ENCODE measurements at regions not wholly inside any gene's neighbourhood (a gene's known extent, or its start where the extent isn't known, plus 50 kb on each side); places are given as distances from the start of the nearest gene placed in this dataset.

GRCh38 chr2:220441404-220441803, 814.0 kb downstream of the SLC4A3 start:
- Histone ChIP-seq H3K4me3 (ENCODE audit: low read depth, low read length, poor library complexity, severe bottlenecking) (no peak overlapping the region), H3K4me1 (ENCODE audit: insufficient read depth, low read length, severe bottlenecking) (no peaks in the 10 kb centered on the region), H3K9me3 (ENCODE audit: low read length) (no peaks in the 10 kb centered on the region)

GRCh38 chr2:220442012-220442411, 814.6 kb downstream of the SLC4A3 start:
- TF ChIP-seq EZH2 (IDR thresholded peaks at IDR 0.05; ENCODE audit: borderline replicate concordance, low read length) (no peak), CTCF (IDR thresholded peaks at IDR 0.05; ENCODE audit: low read length) (no peak)
- Histone ChIP-seq H3K79me2 (ENCODE audit: insufficient read depth, low read length) (no peaks in the 10 kb centered on the region), H3K36me3 (ENCODE audit: insufficient read depth, low read length) (no peaks in the 10 kb centered on the region), H3K9me2 (ENCODE audit: low read depth, low read length) (no peaks in the 10 kb centered on the region), H3K4me2 (ENCODE audit: low read length) (no peak overlapping the region), H3K4me1 (ENCODE audit: insufficient read depth, low read length, severe bottlenecking) (no peaks in the 10 kb centered on the region), H4K20me1 (ENCODE audit: insufficient read depth, low read length) (no peaks in the 10 kb centered on the region), H3K27ac (ENCODE audit: low read depth, low read length, poor library complexity, severe bottlenecking) (no peak overlapping the region), H3K27me3 (ENCODE audit: insufficient read depth, low read length) (no peaks in the 10 kb centered on the region), H2AFZ (ENCODE audit: low read length) (no peak overlapping the region), H3K4me3 (ENCODE audit: low read depth, low read length, poor library complexity, severe bottlenecking) (no peak overlapping the region), H3F3A (ENCODE audit: insufficient read depth, low read length) (no peaks in the 10 kb centered on the region), H3K9me3 (ENCODE audit: low read length) (no peaks in the 10 kb centered on the region), H3K9ac (ENCODE audit: low read length) (no peak overlapping the region)

More at GRCh38 chr2:220441404-220441803, 814.0 kb downstream of the SLC4A3 start:
- no peaks in the 10 kb centered on the region for H3K36me3 ChIP-seq (ENCODE audit: insufficient read depth, low read length)
- H3F3A ChIP-seq (ENCODE audit: insufficient read depth, low read length) = no peaks in the 10 kb centered on the region
- TF ChIP-seq EZH2 (IDR thresholded peaks at IDR 0.05; ENCODE audit: borderline replicate concordance, low read length) (no peak), CTCF (IDR thresholded peaks at IDR 0.05; ENCODE audit: low read length) (no peak)
- H3K27me3 ChIP-seq (ENCODE audit: insufficient read depth, low read length) = no peaks in the 10 kb centered on the region
- no peak overlapping the region for H3K27ac ChIP-seq (ENCODE audit: low read depth, low read length, poor library complexity, severe bottlenecking)
- H4K20me1 ChIP-seq (ENCODE audit: insufficient read depth, low read length) = no peaks in the 10 kb centered on the region
- H2AFZ ChIP-seq (ENCODE audit: low read length) = no peak overlapping the region
- H3K9ac ChIP-seq (ENCODE audit: low read length) = no peak overlapping the region
- no peaks in the 10 kb centered on the region for H3K79me2 ChIP-seq (ENCODE audit: insufficient read depth, low read length)
- H3K9me2 ChIP-seq (ENCODE audit: low read depth, low read length) = no peaks in the 10 kb centered on the region
- no peak overlapping the region for H3K4me2 ChIP-seq (ENCODE audit: low read length)

- H3K79me2 ChIP-seq (ENCODE audit: insufficient read depth, low read length) = no peaks in the 10 kb centered on the region
- TF ChIP-seq CTCF (IDR thresholded peaks at IDR 0.05; ENCODE audit: low read length) = no peak
- no peak for TF ChIP-seq EZH2 (IDR thresholded peaks at IDR 0.05; ENCODE audit: borderline replicate concordance, low read length)
Observed at GRCh38 chr2:220445429-220446105, 818.1 kb downstream of the SLC4A3 start.

More at GRCh38 chr2:220445429-220446105, 818.1 kb downstream of the SLC4A3 start:
- H3K4me2 ChIP-seq (ENCODE audit: low read length) = no peak overlapping the region
- H2AFZ ChIP-seq (ENCODE audit: low read length) = no peak overlapping the region
- H3K4me1 ChIP-seq (ENCODE audit: insufficient read depth, low read length, severe bottlenecking) = no peaks in the 10 kb centered on the region
- no peaks in the 10 kb centered on the region for H4K20me1 ChIP-seq (ENCODE audit: insufficient read depth, low read length)
- H3K27me3 ChIP-seq (ENCODE audit: insufficient read depth, low read length) = no peaks in the 10 kb centered on the region
- H3K9ac ChIP-seq (ENCODE audit: low read length) = no peak overlapping the region
- H3K9me3 ChIP-seq (ENCODE audit: low read length) = no peaks in the 10 kb centered on the region
- H3K36me3 ChIP-seq (ENCODE audit: insufficient read depth, low read length) = no peaks in the 10 kb centered on the region
- H3K27ac ChIP-seq (ENCODE audit: low read depth, low read length, poor library complexity, severe bottlenecking) = no peak overlapping the region
- no peak overlapping the region for H3K4me3 ChIP-seq (ENCODE audit: low read depth, low read length, poor library complexity, severe bottlenecking)
- no peaks in the 10 kb centered on the region for H3K9me2 ChIP-seq (ENCODE audit: low read depth, low read length)
- no peaks in the 10 kb centered on the region for H3F3A ChIP-seq (ENCODE audit: insufficient read depth, low read length)

All from OCI-LY1 (cell line).